Neuronal stem cell (in vitro differentiated cells): ENCODE measurements at regions not wholly inside any gene's neighbourhood (a gene's known extent, or its start where the extent isn't known, plus 50 kb on each side); places are given as distances from the start of the nearest gene placed in this dataset.

ENCODE experiments used
- DNase-seq: peaks from one replicate; pipeline ENCODE4 v3.0.0-alpha.2; 2013; ENCODE audit warnings: low spot score
- H2AFZ ChIP-seq: one replicate; pipeline ENCODE4 v1.6.1; 2013; ENCODE audit warnings: mild to moderate bottlenecking, low read length, inconsistent platforms
- H2AK5ac ChIP-seq: 2 replicates; pipeline ENCODE4 v1.6.1; 2013; ENCODE audit warnings: low read depth, mild to moderate bottlenecking, inconsistent platforms, low read length, moderate library complexity, mixed read lengths
- H2BK120ac ChIP-seq: 2 replicates; pipeline ENCODE4 v1.6.1; 2013; ENCODE audit warnings: low read depth, mild to moderate bottlenecking, inconsistent platforms, low read length, moderate library complexity, mixed read lengths
- H2BK12ac ChIP-seq: one replicate; pipeline ENCODE4 v1.6.1; 2013; ENCODE audit warnings: low read length, inconsistent platforms
- H2BK15ac ChIP-seq: 2 replicates; pipeline ENCODE4 v1.6.1; 2013; ENCODE audit warnings: mild to moderate bottlenecking, low read length, inconsistent platforms, mixed read lengths
- H2BK5ac ChIP-seq: one replicate; pipeline ENCODE4 v1.6.1; 2013; ENCODE audit warnings: inconsistent platforms, mild to moderate bottlenecking, low read length, moderate library complexity
- H3K14ac ChIP-seq: one replicate; pipeline ENCODE4 v1.6.1; 2013; ENCODE audit warnings: low read length, inconsistent platforms
- H3K18ac ChIP-seq: 2 replicates; pipeline ENCODE4 v1.6.1; 2013; ENCODE audit warnings: low read length, inconsistent platforms
- H3K23ac ChIP-seq: 2 replicates; pipeline ENCODE4 v1.6.1; 2013; ENCODE audit warnings: low read depth, mild to moderate bottlenecking, mixed read lengths, low read length, inconsistent platforms; ENCODE audit not compliant: poor library complexity
- H3K27ac ChIP-seq: replicated peaks from 3 replicates; pipeline ENCODE4 v1.5.1; 2013; ENCODE audit warnings: low read length, inconsistent platforms
- H3K27me3 ChIP-seq, 3 experiments: 2 replicates each; pipeline ENCODE4 v1.6.1; 2013; ENCODE audit warnings: low read length in 3 of 3, mild to moderate bottlenecking in 2 of 3, inconsistent platforms in 1 of 3, low read depth in 1 of 3, mixed read lengths in 1 of 3, moderate library complexity in 1 of 3; ENCODE audit not compliant: control insufficient read depth in 3 of 3, insufficient read depth in 3 of 3
- H3K36me3 ChIP-seq, 2 donors: replicated peaks in 1 of 2; 2 replicates each; pipeline ENCODE4 v1.6.1; 2013; ENCODE audit warnings: low read length in 2 of 2; ENCODE audit not compliant: control insufficient read depth in 2 of 2, insufficient read depth in 2 of 2
- H3K4ac ChIP-seq: 2 replicates; pipeline ENCODE4 v1.6.1; 2013; ENCODE audit warnings: inconsistent platforms, mild to moderate bottlenecking, low read length, moderate library complexity
- H3K4me1 ChIP-seq, 2 donors: 1 replicate in 1 of 2; 2 replicates in 1 of 2; pipeline ENCODE4 v1.6.1; 2013; ENCODE audit warnings: low read length in 2 of 2, low read depth in 1 of 2; ENCODE audit not compliant: control insufficient read depth in 2 of 2, insufficient read depth in 1 of 2
- H3K4me2 ChIP-seq: one replicate; pipeline ENCODE4 v1.6.1; 2013; ENCODE audit warnings: mild to moderate bottlenecking, low read length, inconsistent platforms; ENCODE audit not compliant: insufficient read depth, poor library complexity, severe bottlenecking
- H3K4me3 ChIP-seq, 2 donors: 2 replicates each; pipeline ENCODE4 v1.5.1; 2013; ENCODE audit warnings: low read length in 2 of 2, mild to moderate bottlenecking in 2 of 2, inconsistent platforms in 1 of 2, moderate library complexity in 1 of 2
- H3K79me1 ChIP-seq: one replicate; pipeline ENCODE4 v1.6.1; 2013; ENCODE audit warnings: low read depth, mild to moderate bottlenecking, inconsistent platforms, low read length, moderate library complexity
- H3K9ac ChIP-seq: one replicate; pipeline ENCODE4 v1.6.1; 2013; ENCODE audit warnings: mild to moderate bottlenecking, low read depth, low read length, inconsistent platforms; ENCODE audit not compliant: poor library complexity
- H3K9me3 ChIP-seq, 2 donors: replicated peaks in 1 of 2; 2 replicates each; pipeline versions ENCODE3 to v1.6.1; 2013; ENCODE audit warnings: low read length in 2 of 2, mild to moderate bottlenecking in 2 of 2, inconsistent platforms in 1 of 2, low read depth in 1 of 2, mixed read lengths in 1 of 2, moderate library complexity in 1 of 2; ENCODE audit not compliant: control insufficient read depth in 2 of 2, insufficient read depth in 1 of 2
- H4K8ac ChIP-seq: one replicate; pipeline ENCODE4 v1.6.1; 2013; ENCODE audit warnings: low read depth, mild to moderate bottlenecking, inconsistent platforms, low read length, moderate library complexity
- H4K91ac ChIP-seq: one replicate; pipeline ENCODE4 v1.6.1; 2013; ENCODE audit warnings: low read length, low read depth, mild to moderate bottlenecking, inconsistent platforms; ENCODE audit not compliant: poor library complexity
- WGBS, 2 donors: extraction: QIAGEN DNeasy Blood & Tissue Kit; methylation state at CpG; one replicate each; pipeline ENCODE4 v1.1.7; 2013; ENCODE audit warnings: missing lambda C conversion rate in 2 of 2, mixed read lengths in 1 of 2; ENCODE audit not compliant: insufficient read length in 2 of 2, insufficient replicate concordance in 1 of 2; ENCODE audit errors: extremely low coverage in 2 of 2; 5-methylcytosine and 5-hydroxymethylcytosine counted together

DNA sequence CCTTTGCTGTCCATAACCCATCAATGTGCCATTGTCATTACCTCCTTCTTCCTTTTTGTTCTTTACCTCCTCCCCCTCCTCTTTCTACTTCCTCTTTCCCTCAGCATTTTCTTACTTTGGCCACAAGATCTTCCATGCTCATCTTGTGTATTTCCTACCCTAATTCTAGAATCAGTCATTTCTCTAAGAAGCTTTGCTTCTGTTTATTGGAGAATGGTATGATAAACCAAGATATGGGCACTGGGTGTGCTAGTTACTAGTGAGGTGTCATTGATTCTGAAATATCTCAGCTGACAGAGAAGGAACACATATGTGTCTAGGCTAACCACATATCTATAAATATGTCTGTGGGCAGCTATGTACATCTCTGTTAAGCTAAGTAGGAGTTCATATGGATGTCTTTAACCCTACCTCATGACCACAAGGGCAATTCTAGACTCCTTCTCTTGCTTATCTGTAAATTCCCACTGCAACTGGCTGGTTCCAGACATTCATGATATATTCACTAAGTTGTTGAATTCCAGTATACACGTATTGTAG, 2051.3 kb upstream of the CDH9 start:
- Histone ChIP-seq H4K8ac (no peak overlapping the region), H3K4me1 (no peaks in the 10 kb centered on the region), H3K79me1 (no peaks in the 10 kb centered on the region), H3K27ac (no peak overlapping the region), H2AK5ac (no peak overlapping the region), H2BK120ac (no peak overlapping the region), H3K4me2 (no peak overlapping the region), H3K9ac (no peak overlapping the region), H2BK12ac (no peak overlapping the region), H3K27me3 (no peaks in the 10 kb centered on the region), H2BK15ac (no peak overlapping the region), H2AFZ (no peak overlapping the region), H3K4me3 (no peak overlapping the region), H3K18ac (no peak overlapping the region), H3K14ac (no peak overlapping the region), H3K4ac (no peak overlapping the region), H3K23ac (no peak overlapping the region), H2BK5ac (no peak overlapping the region), H3K36me3 (no peaks in the 10 kb centered on the region), H3K9me3 (no peaks in the 10 kb centered on the region), H4K91ac (no peak overlapping the region)
- no CpG with 5 or more reads among the region's 1 CpG for WGBS, 2 donors
- no peak for DNase-seq

- Histone ChIP-seq H2BK5ac (no peak overlapping the region), H2AFZ (no peak overlapping the region), H4K91ac (no peak overlapping the region), H3K27me3 (no peaks in the 10 kb centered on the region), H3K14ac (no peak overlapping the region), H2AK5ac (no peak overlapping the region), H2BK12ac (no peak overlapping the region), H3K9me3 (no peaks in the 10 kb centered on the region), H3K18ac (no peak overlapping the region), H2BK15ac (no peak overlapping the region), H3K4ac (no peak overlapping the region), H3K4me3 (no peak overlapping the region), H3K27ac (no peak overlapping the region), H4K8ac (no peak overlapping the region), H3K9ac (no peak overlapping the region), H3K23ac (no peak overlapping the region), H3K79me1 (no peaks in the 10 kb centered on the region), H3K4me2 (no peak overlapping the region), H3K4me1 (no peaks in the 10 kb centered on the region), H3K36me3 (no peaks in the 10 kb centered on the region), H2BK120ac (no peak overlapping the region)
- no CpG with 5 or more reads among the region's 2 CpGs for WGBS, 2 donors
- no peak for DNase-seq
Observed at GRCh38 chr5:29085142-29085541, 2046.8 kb upstream of the CDH9 start.

DNA sequence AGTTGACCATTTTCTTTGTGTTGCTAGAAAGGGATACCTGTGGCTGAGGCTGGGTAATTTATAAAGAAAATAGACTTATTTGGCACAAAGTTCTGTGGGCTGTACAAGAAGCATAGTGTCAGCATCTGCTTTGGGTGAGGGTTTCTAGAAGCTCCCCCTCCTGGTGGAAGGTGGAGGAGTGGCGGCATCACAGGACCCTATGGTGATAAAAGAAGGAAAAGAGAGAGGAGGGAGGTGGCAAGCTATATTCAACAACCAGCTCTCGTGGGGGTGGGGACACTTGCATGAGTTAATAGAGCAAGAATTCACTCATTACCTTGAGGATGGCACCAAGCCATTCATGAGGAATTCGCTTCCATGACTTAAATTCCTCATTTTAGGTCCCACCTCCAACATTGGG, 2041.4 kb upstream of the CDH9 start:
- Histone ChIP-seq H3K9me3 (no peaks in the 10 kb centered on the region), H3K14ac (no peak overlapping the region), H3K23ac (no peak overlapping the region), H3K4me1 (no peaks in the 10 kb centered on the region), H2AFZ (no peak overlapping the region), H2BK5ac (no peak overlapping the region), H2BK120ac (no peak overlapping the region), H3K27me3 (no peaks in the 10 kb centered on the region), H3K36me3 (no peaks in the 10 kb centered on the region), H3K4me2 (no peak overlapping the region), H2BK15ac (no peak overlapping the region), H3K18ac (no peak overlapping the region), H3K27ac (no peak overlapping the region), H3K4ac (no peak overlapping the region), H2AK5ac (no peak overlapping the region), H3K79me1 (no peaks in the 10 kb centered on the region), H2BK12ac (no peak overlapping the region), H3K9ac (no peak overlapping the region), H4K91ac (no peak overlapping the region), H3K4me3 (no peak overlapping the region), H4K8ac (no peak overlapping the region)
- WGBS, 2 donors = no CpG with 5 or more reads among the region's 3 CpGs
- DNase-seq = no peak

DNA sequence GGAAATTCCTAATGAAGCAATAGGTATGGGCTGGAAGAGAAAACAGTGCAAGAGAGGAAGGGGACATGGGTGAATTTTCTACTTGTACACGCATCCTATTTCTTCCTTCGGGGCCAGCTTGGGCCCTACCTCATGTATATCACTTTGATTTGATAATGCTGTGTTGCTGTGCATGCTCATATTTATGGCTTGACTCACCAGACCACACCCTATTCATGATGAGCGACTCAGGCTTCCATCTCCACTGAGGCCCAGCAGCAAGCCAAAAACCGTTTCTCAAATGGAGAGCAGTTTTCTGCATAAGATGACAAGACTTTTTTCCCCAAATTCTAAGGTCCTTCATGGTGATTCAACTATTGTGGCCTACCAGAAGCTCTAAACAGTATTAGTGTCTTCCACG, 2039.1 kb upstream of the CDH9 start:
- Histone ChIP-seq H2AK5ac (no peak overlapping the region), H4K91ac (no peak overlapping the region), H3K4me1 (no peaks in the 10 kb centered on the region), H3K4me2 (no peak overlapping the region), H2AFZ (no peak overlapping the region), H3K4ac (no peak overlapping the region), H3K79me1 (no peaks in the 10 kb centered on the region), H2BK15ac (no peak overlapping the region), H3K9ac (no peak overlapping the region), H2BK120ac (no peak overlapping the region), H3K36me3 (no peaks in the 10 kb centered on the region), H3K14ac (no peak overlapping the region), H3K27ac (no peak overlapping the region), H2BK12ac (no peak overlapping the region), H3K9me3 (no peaks in the 10 kb centered on the region), H3K27me3 (no peaks in the 10 kb centered on the region), H3K23ac (no peak overlapping the region), H3K4me3 (no peak overlapping the region), H2BK5ac (no peak overlapping the region), H3K18ac (no peak overlapping the region), H4K8ac (no peak overlapping the region)
- no peak for DNase-seq
- no CpG with 5 or more reads among the region's 5 CpGs for WGBS, 2 donors
